Endothelial cell of umbilical vein (primary cell): ENCODE measurements at regions not wholly inside any gene's neighbourhood (a gene's known extent, or its start where the extent isn't known, plus 50 kb on each side); places are given as distances from the start of the nearest gene placed in this dataset.

Experiments used
- BruUV-seq: library from RNA; stranded (reverse); fragments of 400-500 nt; replicated peaks from 2 replicates; lab custom pipeline; 2021; lab: Mats Ljungman, UMichigan
- CTCF ChIA-PET: fragments of 300-600, 350-600 bp; sonication (Branson Sonifier 250); formaldehyde crosslinking; loops from one replicate; lab custom pipeline; 2021; ENCODE audit warnings: antibody characterized with exemption, inconsistent platforms; lab: Charles Lee
- POLR2A ChIA-PET: fragments of 300-600, 350-600 bp; sonication (Branson Sonifier 250); formaldehyde crosslinking; loops from one replicate; lab custom pipeline; 2021; ENCODE audit warnings: antibody characterized with exemption, inconsistent platforms; lab: Charles Lee
- DNase-seq: peaks from one replicate; pipeline ENCODE4 v3.0.0-alpha.2; 2011; ENCODE audit warnings: low read depth, low spot score
- FAIRE-seq: peaks from 2 replicates; lab custom pipeline; 2011; peaks lifted over from hg19 to GRCh38; lab: Jason Lieb, UNC
- H2AFZ ChIP-seq: 2 replicates; pipeline ENCODE4 v1.6.0; 2012; ENCODE audit warnings: low read depth, low read length, control low read depth, inconsistent platforms
- H3K27ac ChIP-seq: 2 replicates; pipeline ENCODE4 v1.5.1; 2011; ENCODE audit warnings: low read depth, mild to moderate bottlenecking, control low read depth, low read length, moderate library complexity; ENCODE audit not compliant: insufficient read depth
- H3K27me3 ChIP-seq, 2 experiments: 2 replicates each; pipeline versions ENCODE4 v1.6.0 to v1.6.1; 2011; ENCODE audit warnings: low read length in 2 of 2, mixed read lengths in 1 of 2; ENCODE audit not compliant: control insufficient read depth in 2 of 2, insufficient read depth in 2 of 2
- H3K36me3 ChIP-seq, 2 experiments: 2 replicates in 1 of 2; 3 replicates in 1 of 2; pipeline ENCODE4 v1.5.1; 2011; ENCODE audit warnings: low read length in 2 of 2, mild to moderate bottlenecking in 1 of 2, moderate library complexity in 1 of 2; ENCODE audit not compliant: control insufficient read depth in 2 of 2, insufficient read depth in 2 of 2; ENCODE audit errors: extremely low read depth in 1 of 2
- H3K4me1 ChIP-seq: 3 replicates; pipeline ENCODE4 v1.5.1; 2011; ENCODE audit warnings: mild to moderate bottlenecking, low read length; ENCODE audit not compliant: control insufficient read depth, insufficient read depth; ENCODE audit errors: extremely low read depth
- H3K4me2 ChIP-seq: 2 replicates; pipeline ENCODE4 v1.6.1; 2011; ENCODE audit warnings: low read length, control low read depth, mixed read lengths; ENCODE audit not compliant: insufficient read depth
- H3K4me3 ChIP-seq, 3 experiments: fragments of 200-600 bp in 1 of 3; sonication (generic), shearing (Covaris generic) in 1 of 3; replicated peaks in 1 of 3; 2 replicates each; pipeline ENCODE4 v1.5.1; 2011 to 2016; ENCODE audit warnings: control low read depth in 3 of 3, low read length in 3 of 3, mild to moderate bottlenecking in 2 of 3, inconsistent platforms in 1 of 3, low read depth in 1 of 3, moderate library complexity in 1 of 3; ENCODE audit not compliant: insufficient read depth in 1 of 3
- H3K79me2 ChIP-seq: 2 replicates; pipeline ENCODE4 v1.6.0; 2012; ENCODE audit warnings: low read length, inconsistent platforms; ENCODE audit not compliant: control insufficient read depth, insufficient read depth
- H3K9ac ChIP-seq: replicated peaks from 2 replicates; pipeline ENCODE3; 2011; ENCODE audit warnings: low read length, control low read depth; ENCODE audit not compliant: insufficient read depth; ENCODE audit errors: extremely low read depth
- H3K9me1 ChIP-seq: replicated peaks from 3 replicates; pipeline ENCODE4 v1.6.0; 2011; ENCODE audit warnings: mild to moderate bottlenecking, low read length; ENCODE audit not compliant: control insufficient read depth, insufficient read depth; ENCODE audit errors: extremely low read depth
- H3K9me3 ChIP-seq: replicated peaks from 2 replicates; pipeline ENCODE4 v1.5.1; 2012; ENCODE audit warnings: low read length, inconsistent platforms; ENCODE audit not compliant: control insufficient read depth, insufficient read depth
- H4K20me1 ChIP-seq: replicated peaks from 2 replicates; pipeline ENCODE3; 2011; ENCODE audit warnings: mild to moderate bottlenecking, low read length; ENCODE audit not compliant: control insufficient read depth, insufficient read depth; ENCODE audit errors: extremely low read depth
- CTCF ChIP-seq, 2 donors: IDR thresholded peaks; 1 replicate in 1 of 2; 2 replicates in 1 of 2; pipeline ENCODE4 v1.5.1; 2011; ENCODE audit warnings: low read length in 2 of 2, mild to moderate bottlenecking in 2 of 2, moderate library complexity in 2 of 2, control low read depth in 1 of 2, inconsistent platforms in 1 of 2, low read depth in 1 of 2; ENCODE audit not compliant: insufficient read depth in 1 of 2; ENCODE audit errors: extremely low read depth in 1 of 2
- EZH2 ChIP-seq: IDR thresholded peaks from 2 replicates; pipeline ENCODE4 v1.6.1; 2012; ENCODE audit warnings: borderline replicate concordance, low read depth, mild to moderate bottlenecking, moderate library complexity, low read length, inconsistent platforms; ENCODE audit not compliant: severe bottlenecking
- FOS ChIP-seq: IDR thresholded peaks from 2 replicates; pipeline ENCODE4 v1.6.1; 2011; ENCODE audit warnings: mild to moderate bottlenecking, low read length, moderate library complexity, borderline replicate concordance; ENCODE audit not compliant: insufficient read depth
- GATA2 ChIP-seq: IDR thresholded peaks from 2 replicates; pipeline ENCODE4 v1.7.0; 2011; ENCODE audit warnings: low read depth, mild to moderate bottlenecking, moderate library complexity, mixed read lengths, low read length; ENCODE audit not compliant: insufficient read length, insufficient read depth
- JUN ChIP-seq: IDR thresholded peaks from 2 replicates; pipeline ENCODE4 v1.6.1; 2011; ENCODE audit warnings: borderline replicate concordance, low read depth; ENCODE audit not compliant: insufficient read length, insufficient read depth
- MAX ChIP-seq: IDR thresholded peaks from 2 replicates; pipeline ENCODE4 v1.6.1; 2011; ENCODE audit not compliant: insufficient read depth, insufficient read length
- MYC ChIP-seq: IDR thresholded peaks from one replicate; pipeline ENCODE4 v1.6.1; 2011; ENCODE audit warnings: mild to moderate bottlenecking, low read depth, low read length
- POLR2A ChIP-seq: IDR thresholded peaks from 2 replicates; pipeline ENCODE4 v1.6.1; 2012; ENCODE audit warnings: low read depth, mild to moderate bottlenecking, control low read depth, low read length
- POLR2AphosphoS5 ChIP-seq: IDR thresholded peaks from 2 replicates; pipeline ENCODE4 v1.6.1; 2012; ENCODE audit warnings: low read depth, mild to moderate bottlenecking, control low read depth, low read length, moderate library complexity; ENCODE audit not compliant: insufficient read depth
- dilution Hi-C: fragments of 300-500 bp; cut with MboI; formaldehyde crosslinking; loops from one replicate; pipeline ENCODE4 v1.15.0; 2019; ENCODE audit warnings: low sequenced_read_pairs; ENCODE audit not compliant: extremely low pct_ligation_motif_present
- intact Hi-C: fragments of 100-400 bp; cut with micrococcal nuclease; formaldehyde crosslinking; loops from one replicate; pipeline ENCODE4 v1.10.0; 2022

- Histone ChIP-seq H3K4me2 (no peak overlapping the region), H3K27me3 (no peaks in the 10 kb centered on the region), H3K9me1 (no peaks in the 10 kb centered on the region), H3K4me1 (no peaks in the 10 kb centered on the region), H3K27ac (no peak overlapping the region), H3K9ac (no peak overlapping the region), H3K4me3 (no peak overlapping the region), H3K36me3 (no peaks in the 10 kb centered on the region), H4K20me1 (no peaks in the 10 kb centered on the region), H3K79me2 (no peaks in the 10 kb centered on the region), H2AFZ (no peak overlapping the region), H3K9me3 (no peaks in the 10 kb centered on the region)
- no TSS peak for BruUV-seq
- CTCF ChIA-PET, result no interaction called here
- dilution Hi-C loops, result no loop called here
- no peak for FAIRE-seq
- POLR2A ChIA-PET, result no interaction called here
- TF ChIP-seq CTCF (IDR thresholded peaks at IDR 0.05; ENCODE audit: extremely low read depth in 1 of 2, insufficient read depth in 1 of 2, low read depth in 1 of 2, low read length in 2 of 2), result no peak
- no peak for TF ChIP-seq JUN
- TF ChIP-seq POLR2AphosphoS5, result no peak
- TF ChIP-seq GATA2, result no peak
- TF ChIP-seq POLR2A, result no peak
- TF ChIP-seq FOS, result no peak
- TF ChIP-seq MAX, result no peak
- TF ChIP-seq EZH2, result no peak
- TF ChIP-seq MYC, result no peak
- intact Hi-C loops, result no loop called here
- no peak for DNase-seq
Observed at GRCh38 chr4:14719053-14719452, 283.2 kb upstream of the CPEB2 start.
